AG04450 (cell line): ENCODE measurements at regions not wholly inside any gene's neighbourhood (a gene's known extent, or its start where the extent isn't known, plus 50 kb on each side); places are given as distances from the start of the nearest gene placed in this dataset.

Experiments
- CTCF ChIA-PET: fragments of 300-600, 350-600 bp; formaldehyde crosslinking; extraction: SDS; loops from one replicate; lab custom pipeline; 2022; ENCODE audit warnings: antibody characterized with exemption, inconsistent platforms; lab: Charles Lee
- POLR2A ChIA-PET: fragments of 350-600 bp; formaldehyde crosslinking; extraction: SDS; loops from one replicate; lab custom pipeline; 2021; ENCODE audit warnings: antibody characterized with exemption, inconsistent platforms; lab: Yijun Ruan, JAX
- DNase-seq: peaks from one replicate; pipeline ENCODE4 v3.0.0-alpha.2; 2011; ENCODE audit warnings: low read depth, low spot score
- H3K27ac ChIP-seq: one replicate; pipeline ENCODE4 v1.5.1; 2012; ENCODE audit warnings: low read depth, low read length, control low read depth
- H3K27me3 ChIP-seq: one replicate; pipeline ENCODE4 v1.6.0; 2012; ENCODE audit warnings: low read length; ENCODE audit not compliant: control insufficient read depth, insufficient read depth
- H3K4me3 ChIP-seq: 2 replicates; pipeline ENCODE4 v1.5.1; 2011; ENCODE audit warnings: mild to moderate bottlenecking, low read depth, low read length, control low read depth
- H3K9me3 ChIP-seq: 2 replicates; pipeline ENCODE4 v1.5.1; 2012; ENCODE audit warnings: low read length; ENCODE audit not compliant: control insufficient read depth, insufficient read depth
- TF ChIP-seq, protein P1 (sequence below): IDR thresholded peaks from 2 replicates; pipeline ENCODE4 v1.5.1; 2011; ENCODE audit warnings: low read depth, low read length, control low read depth, inconsistent platforms

DNA sequence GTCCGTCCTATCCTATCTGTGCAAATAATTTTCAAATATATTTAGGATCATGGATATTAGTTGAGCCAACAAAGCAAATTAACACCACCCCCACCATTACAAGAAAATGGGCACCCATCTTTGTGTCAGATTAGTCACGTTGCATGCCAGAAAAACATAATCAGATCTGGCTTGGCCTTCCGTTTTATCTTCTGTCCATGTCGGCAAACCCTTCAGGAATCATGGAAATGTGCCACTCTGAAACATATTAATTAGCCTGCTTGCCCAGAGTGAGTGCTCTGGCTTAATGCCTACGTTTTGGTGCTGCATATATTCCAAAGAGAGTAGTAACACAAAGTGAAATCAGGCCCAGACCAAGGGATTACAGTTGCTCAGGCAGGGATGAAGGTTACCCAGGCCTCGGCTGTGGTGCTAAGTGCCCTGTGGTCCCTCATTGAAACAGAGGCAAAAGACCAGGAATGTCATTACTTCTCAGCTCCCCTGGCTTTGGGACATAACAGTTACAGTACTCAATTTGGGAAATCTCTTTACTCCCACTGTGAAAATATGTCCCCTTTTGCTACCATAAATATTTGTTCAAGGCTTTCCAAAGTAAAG lies 154.0 kb upstream of the LSM8 start:
- CTCF ChIA-PET = no interaction called here
- POLR2A ChIA-PET = no interaction called here
- TF ChIP-seq, protein P1, sequence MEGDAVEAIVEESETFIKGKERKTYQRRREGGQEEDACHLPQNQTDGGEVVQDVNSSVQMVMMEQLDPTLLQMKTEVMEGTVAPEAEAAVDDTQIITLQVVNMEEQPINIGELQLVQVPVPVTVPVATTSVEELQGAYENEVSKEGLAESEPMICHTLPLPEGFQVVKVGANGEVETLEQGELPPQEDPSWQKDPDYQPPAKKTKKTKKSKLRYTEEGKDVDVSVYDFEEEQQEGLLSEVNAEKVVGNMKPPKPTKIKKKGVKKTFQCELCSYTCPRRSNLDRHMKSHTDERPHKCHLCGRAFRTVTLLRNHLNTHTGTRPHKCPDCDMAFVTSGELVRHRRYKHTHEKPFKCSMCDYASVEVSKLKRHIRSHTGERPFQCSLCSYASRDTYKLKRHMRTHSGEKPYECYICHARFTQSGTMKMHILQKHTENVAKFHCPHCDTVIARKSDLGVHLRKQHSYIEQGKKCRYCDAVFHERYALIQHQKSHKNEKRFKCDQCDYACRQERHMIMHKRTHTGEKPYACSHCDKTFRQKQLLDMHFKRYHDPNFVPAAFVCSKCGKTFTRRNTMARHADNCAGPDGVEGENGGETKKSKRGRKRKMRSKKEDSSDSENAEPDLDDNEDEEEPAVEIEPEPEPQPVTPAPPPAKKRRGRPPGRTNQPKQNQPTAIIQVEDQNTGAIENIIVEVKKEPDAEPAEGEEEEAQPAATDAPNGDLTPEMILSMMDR = no peak
- H3K27me3 ChIP-seq = no peaks in the 10 kb centered on the region
- DNase-seq = no peak
- H3K4me3 ChIP-seq = no peak overlapping the region
- no peak overlapping the region for H3K27ac ChIP-seq
- no peaks in the 10 kb centered on the region for H3K9me3 ChIP-seq

DNA sequence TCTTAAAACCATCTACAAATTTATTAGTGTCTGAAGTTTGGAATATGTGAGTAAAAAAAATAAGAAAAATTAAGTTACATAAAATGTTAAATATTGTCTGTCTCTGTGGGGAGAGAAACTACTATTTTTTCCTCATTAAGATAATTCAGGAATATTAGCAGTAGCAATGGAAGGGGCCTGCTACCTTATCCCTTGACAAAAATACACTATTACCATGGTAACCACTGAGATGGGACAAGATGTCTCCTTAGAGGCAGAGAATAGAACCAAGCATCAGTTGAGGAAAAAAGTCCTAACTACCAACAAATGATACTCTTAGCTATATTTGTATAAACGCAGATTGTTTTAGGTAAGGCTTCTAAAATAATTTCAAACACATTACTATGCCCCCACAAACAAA lies 150.7 kb upstream of the LSM8 start:
- TF ChIP-seq, protein P1 = no peak
- ChIA-PET POLR2A (no interaction called here), CTCF (no interaction called here)
- H3K4me3 ChIP-seq = no peak overlapping the region
- H3K27ac ChIP-seq = no peak overlapping the region
- no peak for DNase-seq
- H3K9me3 ChIP-seq = no peaks in the 10 kb centered on the region
- H3K27me3 ChIP-seq = no peaks in the 10 kb centered on the region

DNA sequence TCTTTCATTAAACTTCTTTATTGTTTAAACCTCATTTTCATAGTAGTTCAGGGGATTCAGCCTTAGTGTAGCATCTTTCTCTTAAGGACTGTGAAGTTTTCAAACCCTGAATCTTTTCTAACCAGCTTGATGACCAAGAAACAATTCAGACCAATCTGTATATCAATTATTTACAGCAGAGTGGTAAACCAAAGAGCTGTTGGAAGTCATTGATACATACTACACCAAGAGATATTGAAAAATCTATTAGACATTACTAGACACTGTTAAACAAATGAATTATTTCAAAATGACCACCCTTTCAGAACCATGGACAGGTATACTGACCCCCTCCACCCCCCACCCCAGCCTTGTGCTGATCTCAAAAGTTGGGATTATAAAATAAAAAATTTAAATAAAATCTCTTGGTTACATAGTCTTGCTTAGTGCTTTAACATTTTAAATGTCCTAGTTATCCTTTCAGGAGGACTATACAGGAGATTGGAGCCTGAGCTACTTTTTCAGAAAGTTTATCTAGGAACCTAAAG lies 143.9 kb upstream of the LSM8 start:
- Histone ChIP-seq H3K4me3 (no peak overlapping the region), H3K27me3 (no peaks in the 10 kb centered on the region), H3K9me3 (no peaks in the 10 kb centered on the region), H3K27ac (no peak overlapping the region)
- ChIA-PET POLR2A (no interaction called here), CTCF (no interaction called here)
- no peak for DNase-seq
- TF ChIP-seq, protein P1 = no peak

DNA sequence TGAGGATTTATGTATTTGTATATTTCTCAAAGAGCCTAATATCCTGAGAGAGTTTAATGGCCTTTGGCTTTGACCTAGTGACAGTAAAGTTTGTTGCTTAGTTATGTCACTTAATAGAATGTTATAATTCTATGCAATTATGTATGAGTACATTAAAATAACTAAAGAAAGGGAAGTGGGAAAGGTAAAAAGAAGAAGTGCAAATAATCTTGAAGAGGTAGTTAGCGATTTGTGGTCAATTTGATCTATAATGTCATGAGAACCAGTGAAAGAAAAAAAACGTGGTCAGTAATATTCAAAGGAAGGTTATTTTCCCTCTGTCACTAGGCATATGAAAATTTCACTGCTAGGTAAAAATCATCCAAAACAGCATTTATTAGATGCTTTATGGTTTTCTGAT lies 143.4 kb upstream of the LSM8 start:
- no peak overlapping the region for H3K4me3 ChIP-seq
- no peak for DNase-seq
- CTCF ChIA-PET = no interaction called here
- no peaks in the 10 kb centered on the region for H3K27me3 ChIP-seq
- TF ChIP-seq, protein P1 = no peak
- POLR2A ChIA-PET = no interaction called here
- H3K27ac ChIP-seq = no peak overlapping the region
- no peaks in the 10 kb centered on the region for H3K9me3 ChIP-seq

DNA sequence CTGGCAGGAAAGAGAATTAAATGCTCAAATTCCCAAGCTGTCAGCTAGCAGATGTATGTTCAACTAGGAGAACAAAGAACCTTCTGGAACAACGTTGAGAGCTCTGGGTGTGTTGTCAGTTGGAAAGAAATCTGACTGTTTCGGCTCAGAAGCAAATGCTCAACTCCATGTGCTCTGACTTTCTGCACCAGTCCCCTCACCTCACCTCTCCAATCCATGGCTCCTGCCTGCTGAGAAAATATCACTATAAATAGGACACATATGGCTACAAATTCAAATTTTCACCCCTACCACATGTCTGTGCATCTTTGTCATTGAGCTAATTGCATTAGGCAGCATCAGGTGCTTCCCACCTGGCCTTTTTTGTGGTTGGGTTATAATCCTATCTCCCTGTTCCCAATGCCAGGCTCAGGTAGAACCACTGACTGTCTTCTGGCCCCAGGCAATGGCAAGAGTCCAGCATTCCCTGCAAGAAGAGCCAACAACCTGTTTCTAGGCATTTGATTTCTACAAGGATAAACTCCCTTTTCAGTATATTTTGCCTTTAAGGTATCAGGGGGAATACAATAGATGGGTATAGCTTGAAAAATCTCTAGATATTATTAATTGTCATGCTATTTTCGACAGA lies 142.6 kb upstream of the LSM8 start:
- no peaks in the 10 kb centered on the region for H3K9me3 ChIP-seq
- no peak overlapping the region for H3K27ac ChIP-seq
- ChIA-PET CTCF (no interaction called here), POLR2A (no interaction called here)
- DNase-seq = no peak
- no peak overlapping the region for H3K4me3 ChIP-seq
- TF ChIP-seq, protein P1 = no peak
- H3K27me3 ChIP-seq = no peaks in the 10 kb centered on the region
